ENCODE measurements at regions not wholly inside any gene's neighbourhood (a gene's known extent, or its start where the extent isn't known, plus 50 kb on each side); places are given as distances from the start of the nearest gene placed in this dataset.

DNA sequence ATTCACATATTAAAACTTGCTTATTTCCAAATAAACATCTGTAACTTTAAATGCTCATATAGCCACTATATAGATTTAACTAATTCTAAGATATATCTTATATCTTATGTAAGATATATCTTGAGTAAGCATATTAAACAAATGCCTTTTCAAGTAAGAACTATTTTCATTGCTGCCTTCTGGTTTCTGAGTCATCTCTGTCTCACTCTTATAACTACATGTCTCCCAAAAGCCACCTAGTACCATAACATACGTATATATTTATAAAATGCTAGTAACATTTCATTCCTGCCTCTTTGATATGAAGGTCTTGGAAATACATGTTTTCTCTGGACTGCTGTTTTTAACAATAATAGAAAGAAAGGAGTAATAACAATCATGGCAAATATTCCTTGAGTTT lies 429.5 kb downstream of the DTWD2 start:
- intact Hi-C loops (cut with micrococcal nuclease) = no loop called here
- no peak for DNase-seq
- no CpG with 5 or more reads among the region's 1 CpG for WGBS (ENCODE audit: insufficient coverage)
- H3K27me3 Mint-ChIP-seq (ENCODE audit: low read depth in 2 of 2) = no peaks in the 10 kb centered on the region
- Histone ChIP-seq H3K27me3 (ENCODE audit: control insufficient read depth, insufficient read depth, low read length) (no peaks in the 10 kb centered on the region), H3K9me3 (ENCODE audit: control insufficient read depth, insufficient read depth, low read length) (no peaks in the 10 kb centered on the region), H3K27ac (ENCODE audit: low read length) (no peak overlapping the region), H3K4me3 (ENCODE audit: low read length) (no peak overlapping the region), H3K36me3 (ENCODE audit: control insufficient read depth, insufficient read depth, low read length) (no peaks in the 10 kb centered on the region), H3K4me1 (ENCODE audit: control insufficient read depth, insufficient read depth, low read length) (no peaks in the 10 kb centered on the region)
- no peaks in the 10 kb centered on the region for H3K36me3 Mint-ChIP-seq
- no peak for ATAC-seq
- no peak overlapping the region for H3K27ac Mint-ChIP-seq
- H3K9me3 Mint-ChIP-seq = peaks cover 0 to 4% of the 10 kb centered on the region in 2 donors
- H3K4me3 Mint-ChIP-seq = no peak overlapping the region
- no peaks in the 10 kb centered on the region for H3K4me1 Mint-ChIP-seq
- TF ChIP-seq, protein P1, sequence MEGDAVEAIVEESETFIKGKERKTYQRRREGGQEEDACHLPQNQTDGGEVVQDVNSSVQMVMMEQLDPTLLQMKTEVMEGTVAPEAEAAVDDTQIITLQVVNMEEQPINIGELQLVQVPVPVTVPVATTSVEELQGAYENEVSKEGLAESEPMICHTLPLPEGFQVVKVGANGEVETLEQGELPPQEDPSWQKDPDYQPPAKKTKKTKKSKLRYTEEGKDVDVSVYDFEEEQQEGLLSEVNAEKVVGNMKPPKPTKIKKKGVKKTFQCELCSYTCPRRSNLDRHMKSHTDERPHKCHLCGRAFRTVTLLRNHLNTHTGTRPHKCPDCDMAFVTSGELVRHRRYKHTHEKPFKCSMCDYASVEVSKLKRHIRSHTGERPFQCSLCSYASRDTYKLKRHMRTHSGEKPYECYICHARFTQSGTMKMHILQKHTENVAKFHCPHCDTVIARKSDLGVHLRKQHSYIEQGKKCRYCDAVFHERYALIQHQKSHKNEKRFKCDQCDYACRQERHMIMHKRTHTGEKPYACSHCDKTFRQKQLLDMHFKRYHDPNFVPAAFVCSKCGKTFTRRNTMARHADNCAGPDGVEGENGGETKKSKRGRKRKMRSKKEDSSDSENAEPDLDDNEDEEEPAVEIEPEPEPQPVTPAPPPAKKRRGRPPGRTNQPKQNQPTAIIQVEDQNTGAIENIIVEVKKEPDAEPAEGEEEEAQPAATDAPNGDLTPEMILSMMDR (IDR thresholded peaks at IDR 0.05) = no peak

DNA sequence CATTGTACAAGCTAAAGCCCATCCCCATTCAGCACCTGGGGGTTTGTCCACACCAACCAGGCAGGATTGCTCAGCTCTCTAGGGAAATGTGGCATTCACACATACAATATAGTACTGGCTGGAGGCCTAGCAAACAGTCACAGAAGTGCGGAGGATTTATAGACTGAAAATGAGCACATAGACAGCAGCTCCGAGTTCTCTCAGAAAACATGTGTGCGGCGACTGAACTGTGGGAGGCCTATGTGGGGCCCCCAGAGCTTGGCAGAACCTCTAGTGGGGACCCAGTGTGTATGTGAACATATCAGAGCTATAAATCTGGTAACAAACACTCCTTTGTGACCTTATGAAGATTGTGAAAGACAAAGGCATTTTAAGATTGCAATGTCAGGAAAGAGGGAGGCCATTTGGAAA lies 431.1 kb downstream of the DTWD2 start:
- Histone ChIP-seq H3K4me1 (ENCODE audit: control insufficient read depth, insufficient read depth, low read length) (no peaks in the 10 kb centered on the region), H3K9me3 (ENCODE audit: control insufficient read depth, insufficient read depth, low read length) (no peaks in the 10 kb centered on the region), H3K36me3 (ENCODE audit: control insufficient read depth, insufficient read depth, low read length) (no peaks in the 10 kb centered on the region), H3K27me3 (ENCODE audit: control insufficient read depth, insufficient read depth, low read length) (no peaks in the 10 kb centered on the region), H3K27ac (ENCODE audit: low read length) (no peak overlapping the region), H3K4me3 (ENCODE audit: low read length) (no peak overlapping the region)
- Mint-ChIP-seq H3K4me1 (no peaks in the 10 kb centered on the region), H3K9me3 (peaks cover 0 to 4% of the 10 kb centered on the region in 2 donors), H3K27ac (no peak overlapping the region), H3K36me3 (no peaks in the 10 kb centered on the region), H3K4me3 (no peak overlapping the region), H3K27me3 (ENCODE audit: low read depth in 2 of 2) (no peaks in the 10 kb centered on the region)
- no peak for DNase-seq
- TF ChIP-seq, protein P1 (IDR thresholded peaks at IDR 0.05) = no peak
- 81% methylated on average over 4 of the region's 4 CpGs for WGBS (ENCODE audit: insufficient coverage)
- ATAC-seq = no peak
- intact Hi-C loops (cut with micrococcal nuclease) = no loop called here

DNA sequence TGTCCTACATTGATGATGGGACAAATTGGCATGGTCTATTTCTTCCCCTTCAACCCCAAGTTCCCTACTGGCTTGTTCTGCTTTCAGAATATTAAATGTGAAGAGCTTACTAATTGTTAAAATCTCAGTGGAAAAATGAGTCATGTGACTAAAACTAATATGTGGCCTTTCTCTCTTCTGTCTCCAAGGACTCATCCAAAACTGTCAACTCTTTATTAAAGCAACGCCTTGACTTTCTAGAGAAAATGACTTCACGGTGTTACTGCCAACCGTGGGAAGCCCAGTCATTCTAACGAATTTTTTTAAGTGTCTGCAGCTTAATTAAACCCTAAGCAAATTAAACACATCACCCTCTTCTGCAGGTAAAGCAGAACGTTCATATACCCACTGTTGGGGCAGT lies 431.6 kb downstream of the DTWD2 start:
- WGBS (ENCODE audit: insufficient coverage) = 84% methylated on average over 5 of the region's 5 CpGs
- ATAC-seq = no peak
- Mint-ChIP-seq H3K4me1 (no peaks in the 10 kb centered on the region), H3K27me3 (ENCODE audit: low read depth in 2 of 2) (no peaks in the 10 kb centered on the region), H3K4me3 (no peak overlapping the region), H3K9me3 (peaks cover 0 to 4% of the 10 kb centered on the region in 2 donors), H3K27ac (no peak overlapping the region), H3K36me3 (no peaks in the 10 kb centered on the region)
- Histone ChIP-seq H3K36me3 (ENCODE audit: control insufficient read depth, insufficient read depth, low read length) (no peaks in the 10 kb centered on the region), H3K4me3 (ENCODE audit: low read length) (no peak overlapping the region), H3K27me3 (ENCODE audit: control insufficient read depth, insufficient read depth, low read length) (no peaks in the 10 kb centered on the region), H3K9me3 (ENCODE audit: control insufficient read depth, insufficient read depth, low read length) (no peaks in the 10 kb centered on the region), H3K4me1 (ENCODE audit: control insufficient read depth, insufficient read depth, low read length) (no peaks in the 10 kb centered on the region), H3K27ac (ENCODE audit: low read length) (no peak overlapping the region)
- no peak for DNase-seq
- intact Hi-C loops (cut with micrococcal nuclease) = no loop called here
- TF ChIP-seq, protein P1 (IDR thresholded peaks at IDR 0.05) = no peak

DNA sequence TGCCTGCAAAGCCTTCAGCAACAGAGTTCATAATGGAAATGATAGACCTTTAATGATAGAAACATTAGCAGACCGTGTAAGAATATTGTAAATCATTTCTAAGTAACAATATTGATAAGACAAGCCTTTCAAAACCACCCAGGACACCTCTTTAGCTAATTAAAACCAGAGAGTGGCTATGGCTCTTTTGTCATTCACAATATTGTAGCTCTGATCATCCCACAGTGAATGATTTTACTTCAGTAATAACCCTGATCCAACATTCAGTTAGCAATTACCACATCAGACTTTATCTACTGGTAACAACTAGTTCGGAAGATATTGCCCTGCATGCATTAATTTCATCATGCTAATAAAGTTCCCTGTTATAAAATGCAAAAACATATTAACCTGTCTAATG lies 432.6 kb downstream of the DTWD2 start:
- ATAC-seq (no peak), DNase-seq (no peak)
- TF ChIP-seq, protein P1 (IDR thresholded peaks at IDR 0.05) = no peak
- no peak overlapping the region for H3K4me3 Mint-ChIP-seq
- intact Hi-C loops (cut with micrococcal nuclease) = no loop called here
- no peaks in the 10 kb centered on the region for H3K27me3 Mint-ChIP-seq (ENCODE audit: low read depth in 2 of 2)
- H3K9me3 Mint-ChIP-seq = peaks cover 0 to 4% of the 10 kb centered on the region in 2 donors
- Histone ChIP-seq H3K27ac (ENCODE audit: low read length) (no peak overlapping the region), H3K4me3 (ENCODE audit: low read length) (no peak overlapping the region), H3K9me3 (ENCODE audit: control insufficient read depth, insufficient read depth, low read length) (no peaks in the 10 kb centered on the region), H3K36me3 (ENCODE audit: control insufficient read depth, insufficient read depth, low read length) (no peaks in the 10 kb centered on the region), H3K4me1 (ENCODE audit: control insufficient read depth, insufficient read depth, low read length) (no peaks in the 10 kb centered on the region), H3K27me3 (ENCODE audit: control insufficient read depth, insufficient read depth, low read length) (no peaks in the 10 kb centered on the region)
- H3K36me3 Mint-ChIP-seq = no peaks in the 10 kb centered on the region
- WGBS (ENCODE audit: insufficient coverage) = 100% methylated on average over 1 of the region's 2 CpGs
- no peaks in the 10 kb centered on the region for H3K4me1 Mint-ChIP-seq
- H3K27ac Mint-ChIP-seq = no peak overlapping the region
